Spleen (tissue), 11 donors: ENCODE measurements at regions not wholly inside any gene's neighbourhood (a gene's known extent, or its start where the extent isn't known, plus 50 kb on each side); places are given as distances from the start of the nearest gene placed in this dataset.

Source experiments
- DNase-seq: peaks from one replicate; pipeline ENCODE4 v3.0.0-alpha.2; 2020
- H3K27ac ChIP-seq, 8 donors: fragments of 200-600 bp; sonication (generic) in 7 of 8; 1 replicate in 4 of 8; 2 replicates in 4 of 8; pipeline versions ENCODE4 v1.5.0 to v1.8.0; 2016 to 2021; ENCODE audit warnings: inconsistent platforms in 4 of 8, mild to moderate bottlenecking in 4 of 8, moderate library complexity in 1 of 8
- H3K27me3 ChIP-seq, 7 donors: fragments of 200-600 bp; sonication (generic) in 6 of 7; replicated peaks in 1 of 7; 1 replicate in 4 of 7; 2 replicates in 3 of 7; pipeline versions ENCODE4 v1.5.0 to v1.8.0; 2016 to 2021; ENCODE audit warnings: inconsistent platforms in 3 of 7, mild to moderate bottlenecking in 1 of 7
- H3K36me3 ChIP-seq, 6 donors: fragments of 200-600 bp; sonication (generic) in 5 of 6; 1 replicate in 4 of 6; 2 replicates in 2 of 6; pipeline versions ENCODE4 v1.5.0 to v1.8.0; 2016 to 2021; ENCODE audit warnings: inconsistent platforms in 2 of 6
- H3K4me1 ChIP-seq, 6 donors: fragments of 200-600 bp; sonication (generic) in 5 of 6; 1 replicate in 3 of 6; 2 replicates in 3 of 6; pipeline versions ENCODE4 v1.5.0 to v1.8.0; 2016 to 2021; ENCODE audit warnings: inconsistent platforms in 3 of 6
- H3K4me3 ChIP-seq, 8 donors: fragments of 200-600 bp; sonication (generic) in 7 of 8; 1 replicate in 4 of 8; 2 replicates in 4 of 8; pipeline versions ENCODE4 v1.5.0 to v1.8.0; 2016 to 2021; ENCODE audit warnings: inconsistent platforms in 4 of 8, mild to moderate bottlenecking in 4 of 8, moderate library complexity in 2 of 8
- H3K9me3 ChIP-seq, 8 donors: fragments of 200-600 bp; sonication (generic) in 7 of 8; 1 replicate in 4 of 8; 2 replicates in 4 of 8; pipeline versions ENCODE4 v1.5.0 to v1.8.0; 2016 to 2021; ENCODE audit warnings: inconsistent platforms in 4 of 8
- CTCF ChIP-seq, 11 experiments: fragments of 200-600 bp in 7 of 11; fragments of 450-650 bp in 4 of 11; sonication (generic) in 4 of 11; IDR thresholded peaks in 8 of 11; conservative IDR thresholded peaks in 3 of 11; 1 replicate in 7 of 11; 2 replicates in 4 of 11; pipeline versions ENCODE4 v1.4.0 to v1.8.0; 2016 to 2021; ENCODE audit warnings: antibody characterized with exemption in 11 of 11, inconsistent platforms in 4 of 11, mild to moderate bottlenecking in 1 of 11
- POLR2A ChIP-seq, 3 donors: fragments of 450-650 bp; IDR thresholded peaks; one replicate each; pipeline ENCODE4 v1.5.1; 2017; ENCODE audit warnings: antibody characterized with exemption in 3 of 3, mild to moderate bottlenecking in 1 of 3
- POLR2AphosphoS5 ChIP-seq, 3 donors: sonication (generic); formaldehyde crosslinking; IDR thresholded peaks; one replicate each; pipeline ENCODE4 v1.5.1; 2017; ENCODE audit warnings: antibody characterized with exemption in 3 of 3
- WGBS, 5 donors: extraction: QIAGEN DNeasy Blood & Tissue Kit in 3 of 5; methylation state at CpG; one replicate each; pipeline versions ENCODE4 v1.1.5 to v1.1.7; 2013 to 2018; 5-methylcytosine and 5-hydroxymethylcytosine counted together
- intact Hi-C: fragments of 100-400 bp; cut with DNase I; formaldehyde crosslinking; loops from one replicate; pipeline ENCODE4 v1.15.0; 2023; ENCODE audit warnings: low total_unique reads
- donor health status: healthy with polysubstance abuse.
- donor health status: DM: no; HTN: no; CAD: no; lungs with moderate emphysema.
- donor health status: DM: no; HTN: no; CAD: no.
- donor health status: Bipolar disorder and iron deficiency.
- donor health status: healthy.
- donor health status: DM: no; HTN: no; CAD: no.
- donor health status: DM: yes; HTN: yes; CAD: no.

- Histone ChIP-seq H3K36me3 (no peaks in the 10 kb centered on the region), H3K27me3 (no peaks in the 10 kb centered on the region), H3K4me1 (peaks cover 0 to 4% (median 0%) of the 10 kb centered on the region in 6 donors), H3K27ac (no peak overlapping the region), H3K4me3 (no peak overlapping the region), H3K9me3 (peaks cover 0 to 5% (median 0%) of the 10 kb centered on the region in 8 donors)
- 86 to 93% (median 92%) methylated on average over 7 of the region's 7 CpGs for WGBS, 5 donors
- TF ChIP-seq POLR2A (IDR thresholded peaks at IDR 0.05) (no peak), POLR2AphosphoS5 (IDR thresholded peaks at IDR 0.05) (no peak), CTCF (IDR thresholded peaks at IDR 0.05 in 8 of 11, conservative IDR thresholded peaks at IDR 0.05 in 3 of 11) (no peak)
- intact Hi-C loops: no loop called here
- DNase-seq: no peak
Observed at GRCh38 chr13:103306163-103306562, 239.9 kb upstream of the SLC10A2 start.

GRCh38 chr13:103303078-103303651 lies 236.9 kb upstream of the SLC10A2 start:
- H3K27ac ChIP-seq: no peak overlapping the region
- TF ChIP-seq CTCF (IDR thresholded peaks at IDR 0.05 in 8 of 11, conservative IDR thresholded peaks at IDR 0.05 in 3 of 11) (no peak), POLR2AphosphoS5 (IDR thresholded peaks at IDR 0.05) (no peak), POLR2A (IDR thresholded peaks at IDR 0.05) (no peak)

GRCh38 chr13:103302676-103303075 lies 236.5 kb upstream of the SLC10A2 start:
- intact Hi-C loops: no loop called here
- H3K36me3 ChIP-seq: no peaks in the 10 kb centered on the region
- no peaks in the 10 kb centered on the region for H3K27me3 ChIP-seq
- DNase-seq: no peak
- H3K27ac ChIP-seq: no peak overlapping the region
- no peak overlapping the region for H3K4me3 ChIP-seq
- TF ChIP-seq CTCF (IDR thresholded peaks at IDR 0.05 in 8 of 11, conservative IDR thresholded peaks at IDR 0.05 in 3 of 11): no peak
- TF ChIP-seq POLR2AphosphoS5 (IDR thresholded peaks at IDR 0.05): no peak
- no peak for TF ChIP-seq POLR2A (IDR thresholded peaks at IDR 0.05)
- H3K9me3 ChIP-seq: peaks cover 0 to 6% (median 2%) of the 10 kb centered on the region in 8 donors
- peaks cover 0 to 2% (median 0%) of the 10 kb centered on the region in 6 donors for H3K4me1 ChIP-seq
- 74 to 93% (median 78%) methylated on average over 3 of the region's 3 CpGs for WGBS, 5 donors

More at GRCh38 chr13:103303078-103303651, 236.9 kb upstream of the SLC10A2 start:
- 83 to 90% (median 86%) methylated on average over 4 of the region's 4 CpGs for WGBS, 5 donors
- no peaks in the 10 kb centered on the region for H3K27me3 ChIP-seq
- peaks cover 0 to 3% (median 0%) of the 10 kb centered on the region in 8 donors for H3K9me3 ChIP-seq
- peaks cover 0 to 4% (median 0%) of the 10 kb centered on the region in 6 donors for H3K4me1 ChIP-seq
- intact Hi-C loops: no loop called here
- H3K36me3 ChIP-seq: no peaks in the 10 kb centered on the region
- DNase-seq: no peak
- H3K4me3 ChIP-seq: no peak overlapping the region

- H3K9me3 ChIP-seq: peaks cover 0 to 31% (median 20%) of the 10 kb centered on the region in 8 donors
- intact Hi-C loops: no loop called here
- H3K4me3 ChIP-seq: no peak overlapping the region
- H3K27ac ChIP-seq: no peak overlapping the region
- H3K36me3 ChIP-seq: no peaks in the 10 kb centered on the region
- no peak for DNase-seq
- TF ChIP-seq POLR2AphosphoS5 (IDR thresholded peaks at IDR 0.05) (no peak), POLR2A (IDR thresholded peaks at IDR 0.05) (no peak), CTCF (IDR thresholded peaks at IDR 0.05 in 8 of 11, conservative IDR thresholded peaks at IDR 0.05 in 3 of 11) (no peak)
- 86 to 94% (median 90%) methylated on average over 3 of the region's 3 CpGs for WGBS, 5 donors
- no peaks in the 10 kb centered on the region for H3K4me1 ChIP-seq
- H3K27me3 ChIP-seq: no peaks in the 10 kb centered on the region
Observed at GRCh38 chr13:103299079-103299478, 232.9 kb upstream of the SLC10A2 start.
